GM18861 (cell line): ENCODE measurements at regions not wholly inside any gene's neighbourhood (a gene's known extent, or its start where the extent isn't known, plus 50 kb on each side); places are given as distances from the start of the nearest gene placed in this dataset.
A peak's percentile ranks its signal among the peaks of the same experiment; 100 is the strongest.
"Not testable (repeated sequence)": the region's sequence is repeated elsewhere in the genome, so short reads cannot be mapped to it uniquely, and the experiment has no call there.

Experiments
- ATAC-seq: cut with Tn5 transposase; IDR thresholded peaks from one replicate; pipeline ENCODE4 v1.9.1; 2021; ENCODE audit not compliant: unreplicated experiment

GRCh38 chr10:4639960-4640359 lies 186.0 kb upstream of the AKR1E2 start:
- no peak for ATAC-seq

GRCh38 chr10:4638099-4638498 lies 187.9 kb upstream of the AKR1E2 start:
- no peak for ATAC-seq

DNA sequence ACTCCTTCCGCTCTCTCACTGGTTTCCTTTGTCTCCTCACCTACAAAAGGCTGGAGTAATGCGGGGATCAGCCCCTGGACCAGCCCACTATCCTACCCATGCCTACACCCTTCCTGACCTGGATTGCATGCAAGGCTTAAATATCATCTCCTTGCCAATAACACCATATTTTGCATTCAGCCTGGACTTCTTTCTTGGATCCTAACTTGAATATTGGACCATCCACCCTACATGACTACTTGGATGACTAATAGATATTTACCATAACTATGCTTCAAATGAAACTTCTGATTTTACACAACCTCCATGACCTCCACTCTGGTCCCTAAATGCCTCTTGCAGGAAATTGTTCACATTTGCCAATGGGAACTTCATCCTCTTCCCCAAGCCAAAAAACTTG lies 188.3 kb upstream of the AKR1E2 start:
- no peak for ATAC-seq

DNA sequence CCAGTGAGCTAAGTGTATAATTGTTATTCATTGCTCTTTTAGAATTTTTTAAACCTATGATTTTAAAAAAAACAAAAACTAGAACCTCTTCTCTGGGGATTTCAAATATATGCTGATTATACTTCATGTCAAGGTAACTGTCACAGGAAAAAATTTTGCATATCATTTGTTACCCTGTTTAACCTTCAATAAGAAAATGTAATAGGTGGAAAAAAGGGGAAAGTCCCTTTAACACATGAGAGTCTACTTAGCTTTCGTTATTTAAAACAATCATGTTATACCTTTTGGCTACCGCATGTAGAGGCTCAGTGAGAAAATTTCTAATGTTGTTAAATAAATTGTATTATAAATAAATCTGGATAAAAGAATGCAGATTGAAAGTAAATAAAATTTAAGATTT lies 190.1 kb upstream of the AKR1E2 start:
- ATAC-seq: no peak

- ATAC-seq: no peak
Observed at GRCh38 chr10:4635388-4635787, 190.6 kb upstream of the AKR1E2 start.

DNA sequence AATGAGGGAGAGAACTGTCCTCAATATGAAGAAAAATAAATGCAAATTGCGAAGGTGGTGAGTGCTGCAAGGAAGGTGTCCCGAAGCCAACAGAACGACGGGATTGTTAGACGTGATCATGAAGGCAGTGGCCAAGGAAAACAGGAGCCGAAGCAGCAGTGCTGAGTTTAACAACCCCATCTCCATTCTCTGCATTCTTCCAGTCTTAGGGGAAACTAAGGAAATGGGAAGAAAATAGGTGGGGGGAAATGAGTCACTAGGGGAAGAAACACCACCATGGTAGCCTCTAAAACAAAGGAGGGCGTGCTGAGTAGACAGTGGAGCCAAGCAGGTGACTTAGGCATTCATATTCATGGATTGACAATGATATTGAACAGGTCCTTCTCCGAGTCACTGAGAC lies 192.2 kb upstream of the AKR1E2 start:
- ATAC-seq: no peak

DNA sequence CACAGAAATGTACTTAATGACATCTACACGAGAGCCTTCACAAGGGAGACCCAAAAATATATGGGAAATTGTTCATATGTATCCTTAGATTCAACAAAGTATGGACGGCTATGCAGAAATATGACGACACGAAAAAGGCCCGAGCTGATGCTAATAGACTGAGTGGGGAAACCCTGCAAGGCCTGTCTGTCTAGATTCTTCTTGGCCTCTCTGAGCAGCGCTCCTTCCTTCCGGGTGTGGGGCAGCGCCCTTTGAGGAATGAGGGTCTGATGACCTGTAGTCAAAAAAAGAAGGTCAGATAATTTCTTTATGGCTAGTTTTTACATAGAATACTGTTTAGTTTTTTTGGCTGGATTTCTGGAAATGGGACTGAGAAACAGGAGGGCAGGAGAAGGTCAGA lies 192.8 kb upstream of the AKR1E2 start:
- no peak for ATAC-seq

- no peak for ATAC-seq
Observed at GRCh38 chr10:4632757-4633156, 193.2 kb upstream of the AKR1E2 start.

DNA sequence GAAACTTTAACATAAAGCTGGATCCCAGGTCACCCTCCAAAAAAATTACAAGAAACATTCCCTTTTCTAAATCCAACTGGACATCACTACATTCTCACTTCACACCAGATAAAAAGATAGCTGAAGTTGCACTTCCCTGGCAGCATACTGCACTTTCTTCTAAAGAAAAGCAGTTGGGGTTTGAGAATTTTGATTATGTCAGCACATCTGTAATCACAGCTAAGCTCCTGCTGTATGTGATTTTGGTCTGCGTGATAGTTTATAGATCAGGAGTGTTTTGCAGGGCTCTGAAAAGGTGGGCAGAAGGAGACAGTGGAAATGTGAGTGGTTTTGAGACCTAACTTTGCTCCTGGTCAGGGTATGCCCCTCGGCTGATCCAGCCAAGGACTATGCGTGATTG lies 199.1 kb upstream of the AKR1E2 start:
- ATAC-seq: no peak

- ATAC-seq: no peak
Observed at GRCh38 chr10:4623757-4624420, 202.1 kb upstream of the AKR1E2 start.

- no peak for ATAC-seq
Observed at GRCh38 chr10:4623200-4623599, 202.8 kb upstream of the AKR1E2 start.

- ATAC-seq: no peak
Observed at GRCh38 chr10:4622384-4622783, 203.6 kb upstream of the AKR1E2 start.

DNA sequence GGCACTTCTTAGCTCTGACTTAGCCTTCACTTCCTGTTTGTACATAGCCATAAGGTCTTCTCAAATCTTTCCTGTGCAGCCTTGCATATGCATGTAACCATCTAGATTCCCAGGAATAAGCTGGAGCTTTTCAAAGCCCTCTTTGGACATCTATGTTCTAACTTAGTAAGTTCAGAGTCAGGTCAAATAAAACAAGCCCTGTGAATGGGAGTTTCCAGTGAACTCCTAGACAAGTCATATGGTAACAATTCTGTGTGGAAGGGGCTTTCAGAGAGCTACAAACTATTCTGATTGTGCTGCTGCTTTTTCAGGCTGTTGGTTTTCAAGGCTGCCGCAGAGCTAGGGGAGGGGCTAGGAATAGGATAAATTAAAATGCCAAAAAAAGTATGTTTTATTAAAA lies 208.4 kb upstream of the AKR1E2 start:
- peak; percentile 59 for ATAC-seq

GRCh38 chr10:4615042-4615441 lies 211.0 kb upstream of the AKR1E2 start:
- no peak for ATAC-seq

GRCh38 chr10:4609251-4609650 lies 216.8 kb upstream of the AKR1E2 start:
- no peak for ATAC-seq

GRCh38 chr10:4607681-4608080 lies 218.3 kb upstream of the AKR1E2 start:
- ATAC-seq: no peak

DNA sequence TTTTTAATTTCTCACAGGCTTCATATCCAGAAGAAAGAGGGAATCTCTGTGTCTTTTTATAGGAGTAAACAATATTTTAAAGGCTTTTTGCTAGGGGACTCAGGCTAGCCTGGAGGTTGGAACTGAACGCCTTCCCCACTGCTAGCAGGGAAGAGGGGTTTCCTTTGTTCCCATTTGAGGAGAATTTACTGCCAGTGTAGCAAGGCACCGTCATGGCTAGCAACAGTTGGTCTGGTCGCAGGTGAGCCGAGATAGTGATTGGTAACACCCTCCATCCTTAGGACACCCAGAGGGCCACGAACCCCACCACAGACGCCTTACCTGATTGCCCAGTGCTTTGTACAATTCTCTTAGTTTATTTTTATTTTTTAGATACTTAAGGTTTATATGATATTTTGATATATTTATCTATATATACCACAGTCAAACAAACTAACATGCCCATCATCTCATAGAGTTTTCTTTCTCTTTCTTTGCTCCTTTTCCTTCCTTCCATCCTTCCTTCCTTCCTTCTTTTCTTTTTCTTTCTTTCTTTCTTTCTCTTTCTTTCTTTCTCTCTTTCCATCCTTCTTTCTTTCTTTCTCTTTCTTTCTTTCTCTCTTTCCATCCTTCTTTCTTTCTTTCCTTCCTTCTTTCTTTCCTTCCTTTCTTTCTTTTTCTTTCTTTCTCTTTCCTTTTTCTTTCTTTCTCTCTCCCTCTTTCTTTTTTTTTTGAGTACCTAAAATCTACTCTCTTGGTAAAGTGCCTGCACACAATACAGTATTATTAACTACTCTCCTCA lies 219.0 kb upstream of the AKR1E2 start:
- ATAC-seq: no peak

- ATAC-seq: no peak
Observed at GRCh38 chr10:4602764-4603491, 223.1 kb upstream of the AKR1E2 start.

DNA sequence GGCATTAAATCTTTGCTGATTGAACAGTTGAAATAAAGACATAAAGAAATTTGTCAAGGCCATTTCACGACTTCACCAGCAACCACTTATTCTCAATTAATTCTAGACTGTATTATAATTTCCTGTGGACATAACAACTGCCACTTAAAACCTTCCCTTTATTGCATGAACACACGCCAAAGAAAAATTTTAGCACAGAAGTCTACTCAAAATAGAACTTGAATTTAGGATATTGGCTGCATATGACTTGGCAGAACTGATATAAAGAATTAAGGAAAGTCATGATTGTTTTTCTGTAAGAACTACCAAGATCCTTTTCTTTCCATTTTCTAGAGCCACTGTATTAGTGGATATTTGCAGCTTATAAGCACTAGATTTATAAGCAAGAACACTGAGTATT lies 226.5 kb upstream of the AKR1E2 start:
- ATAC-seq: no peak

DNA sequence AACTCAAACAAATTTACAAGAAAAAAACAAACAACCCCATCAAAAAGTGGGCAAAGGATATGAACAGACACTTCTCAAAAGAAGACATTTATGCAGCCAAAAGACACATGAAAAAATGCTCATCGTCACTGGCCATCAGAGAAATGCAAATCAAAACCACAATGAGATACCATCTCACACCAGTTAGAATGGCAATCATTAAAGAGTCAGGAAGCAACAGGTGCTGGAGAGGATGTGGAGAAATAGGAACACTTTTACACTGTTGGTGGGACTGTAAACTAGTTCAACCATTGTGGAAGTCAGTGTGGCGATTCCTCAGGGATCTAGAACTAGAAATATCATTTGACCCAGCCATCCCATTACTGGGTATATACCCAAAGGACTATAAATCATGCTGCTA lies 228.1 kb upstream of the AKR1E2 start:
- not testable (repeated sequence) for ATAC-seq

GRCh38 chr10:4596951-4597350 lies 229.1 kb upstream of the AKR1E2 start:
- ATAC-seq: no peak

DNA sequence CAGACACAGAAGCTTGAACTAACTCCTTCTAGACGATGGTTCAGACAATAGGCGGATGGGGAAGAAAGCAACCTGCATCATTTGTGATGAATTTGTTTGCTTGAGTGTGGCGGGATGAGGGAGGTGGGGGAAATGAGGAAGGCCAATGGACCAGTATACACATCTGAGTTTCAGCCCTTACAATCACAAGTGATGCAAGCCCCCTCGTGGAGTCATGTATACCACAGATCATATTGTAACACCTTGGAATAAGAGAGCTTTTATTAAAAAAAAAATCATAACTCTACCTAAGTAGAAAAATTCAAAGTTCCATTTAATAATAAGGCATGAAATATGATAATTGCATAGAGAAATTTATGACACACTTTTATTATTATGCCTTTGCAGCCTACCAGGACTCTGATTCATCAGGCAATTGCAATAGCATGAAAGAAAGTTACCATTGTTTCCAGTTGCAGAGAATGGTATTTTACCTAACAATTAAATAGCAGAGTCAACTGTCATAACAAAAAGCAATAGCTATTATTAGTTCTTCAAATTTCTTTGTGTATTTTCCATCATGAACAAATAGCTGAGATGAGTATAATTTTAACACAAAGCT lies 230.2 kb upstream of the AKR1E2 start:
- no peak for ATAC-seq
